ENCODE measurements at regions not wholly inside any gene's neighbourhood (a gene's known extent, or its start where the extent isn't known, plus 50 kb on each side); places are given as distances from the start of the nearest gene placed in this dataset.
"Not testable (repeated sequence)": the region's sequence is repeated elsewhere in the genome, so short reads cannot be mapped to it uniquely, and the experiment has no call there.

GRCh38 chr16:27600381-27600780, 50.4 kb downstream of the KATNIP start:
- peak; percentile 27 for DNase-seq (ENCODE audit: low read depth)

DNA sequence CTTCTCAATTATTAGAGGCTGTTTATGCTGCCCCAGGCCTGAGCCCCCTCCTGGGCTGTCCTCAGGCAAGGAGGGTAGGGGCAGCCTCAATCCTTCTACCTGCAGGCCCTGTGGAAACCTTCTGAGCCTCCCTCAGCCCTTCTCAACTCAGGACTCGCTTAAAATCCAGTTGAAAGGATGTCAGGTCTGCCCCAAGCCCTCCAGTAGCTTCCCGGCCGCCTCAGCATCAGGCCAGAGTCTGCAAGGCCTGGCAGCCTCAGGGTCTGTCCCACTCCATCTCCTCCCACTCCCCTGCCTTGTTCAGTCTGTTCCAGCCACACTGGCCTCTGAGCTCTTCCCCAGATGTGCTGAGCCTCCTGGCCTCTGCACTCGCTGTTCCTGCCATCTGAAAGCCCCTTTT, 52.2 kb downstream of the KATNIP start:
- no peak for DNase-seq (ENCODE audit: low read depth)

GRCh38 chr16:27605500-27606106, 55.7 kb downstream of the KATNIP start:
- DNase-seq (ENCODE audit: low read depth): peak; percentile 58

DNA sequence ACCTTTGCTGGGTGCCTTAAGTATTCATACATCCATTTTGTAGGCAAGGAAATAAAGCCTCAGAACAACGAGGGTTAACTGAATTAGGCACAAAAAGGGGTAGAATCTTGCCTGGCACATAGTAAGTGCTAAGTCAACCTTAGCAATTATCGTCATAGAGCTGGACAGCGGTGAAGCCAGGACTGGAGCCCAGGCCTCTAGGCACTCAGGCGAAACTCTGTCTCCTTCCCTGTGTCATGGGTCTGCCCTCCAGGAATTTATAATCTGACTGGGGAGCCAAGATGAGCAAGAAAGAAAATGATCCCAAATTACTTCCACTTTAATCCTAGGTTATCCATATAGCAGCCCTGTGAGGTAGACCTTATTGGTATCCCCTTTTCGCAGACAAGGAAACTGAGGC, 61.4 kb downstream of the KATNIP start:
- no peak for DNase-seq (ENCODE audit: low read depth)

DNA sequence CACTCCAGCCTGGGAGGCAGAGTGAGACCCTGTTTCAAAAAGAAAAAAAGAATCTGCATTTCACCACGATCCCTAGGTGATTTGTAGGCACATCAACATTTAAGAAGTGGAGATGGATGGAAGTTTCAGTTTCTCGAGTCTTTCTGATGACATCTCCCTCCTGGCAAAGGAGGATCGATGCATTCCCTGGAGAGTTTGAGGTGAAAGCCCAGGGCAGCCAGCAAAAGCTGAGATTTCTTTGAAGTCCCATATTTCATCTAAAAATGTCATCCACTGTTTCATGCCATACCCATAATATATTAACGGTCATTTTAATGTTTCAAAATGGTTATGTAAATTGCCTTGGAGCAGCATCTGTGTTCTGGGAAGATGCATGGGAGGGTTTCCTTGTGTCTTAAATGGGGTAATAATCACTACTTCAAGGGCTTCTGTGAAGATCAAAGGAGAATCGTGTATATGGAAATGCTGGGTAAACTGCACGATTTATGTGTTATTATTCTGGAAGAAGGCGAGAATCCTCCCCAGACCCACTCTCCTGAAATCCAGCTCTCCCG, 63.4 kb downstream of the KATNIP start:
- DNase-seq (ENCODE audit: low read depth): no peak

DNA sequence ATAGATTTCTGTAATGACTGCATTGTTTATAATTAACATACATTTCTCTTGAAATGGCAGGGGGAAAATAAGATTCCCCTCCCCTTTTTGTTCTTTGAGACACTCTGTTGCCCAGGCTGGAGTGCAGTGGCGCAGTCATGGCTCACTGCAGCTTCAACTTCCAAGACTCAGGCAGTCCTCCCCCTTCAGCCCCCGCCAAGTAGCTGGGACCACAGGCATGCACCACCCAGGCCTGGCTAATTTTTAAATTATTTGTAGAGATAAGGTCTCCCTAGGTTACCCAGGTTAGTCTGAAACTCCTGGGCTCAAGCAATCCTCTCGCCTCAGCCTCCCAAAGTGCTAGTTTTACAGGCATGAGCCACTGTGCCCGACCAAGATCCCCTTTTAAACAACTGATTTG, 67.7 kb downstream of the KATNIP start:
- peak; percentile 39 for DNase-seq (ENCODE audit: low read depth)

- no peak for DNase-seq (ENCODE audit: low read depth)
Measured at GRCh38 chr16:27618165-27618564, 68.2 kb downstream of the KATNIP start.

GRCh38 chr16:27618606-27619327, 68.8 kb downstream of the KATNIP start:
- DNase-seq (ENCODE audit: low read depth): peak; percentile 45

DNA sequence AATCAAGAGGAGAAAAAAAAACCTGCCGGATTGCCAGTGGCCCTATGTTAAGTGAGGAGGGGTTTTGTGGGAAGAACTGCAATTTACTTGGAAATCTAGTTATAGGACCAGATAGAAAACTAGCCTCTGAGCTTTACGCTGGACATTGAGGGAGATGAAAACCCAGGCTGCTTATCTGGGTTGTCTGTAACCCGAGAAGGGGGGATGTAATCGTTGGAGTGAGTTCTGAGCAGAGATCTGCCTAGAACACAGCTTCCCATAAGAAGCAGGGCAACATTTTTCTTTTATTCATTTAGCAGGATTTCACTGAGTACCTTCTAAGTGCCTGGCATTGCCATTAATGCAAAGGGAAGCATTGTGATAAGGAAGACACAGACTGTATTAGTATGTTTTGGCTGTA, 70.6 kb downstream of the KATNIP start:
- no peak for DNase-seq (ENCODE audit: low read depth)

DNA sequence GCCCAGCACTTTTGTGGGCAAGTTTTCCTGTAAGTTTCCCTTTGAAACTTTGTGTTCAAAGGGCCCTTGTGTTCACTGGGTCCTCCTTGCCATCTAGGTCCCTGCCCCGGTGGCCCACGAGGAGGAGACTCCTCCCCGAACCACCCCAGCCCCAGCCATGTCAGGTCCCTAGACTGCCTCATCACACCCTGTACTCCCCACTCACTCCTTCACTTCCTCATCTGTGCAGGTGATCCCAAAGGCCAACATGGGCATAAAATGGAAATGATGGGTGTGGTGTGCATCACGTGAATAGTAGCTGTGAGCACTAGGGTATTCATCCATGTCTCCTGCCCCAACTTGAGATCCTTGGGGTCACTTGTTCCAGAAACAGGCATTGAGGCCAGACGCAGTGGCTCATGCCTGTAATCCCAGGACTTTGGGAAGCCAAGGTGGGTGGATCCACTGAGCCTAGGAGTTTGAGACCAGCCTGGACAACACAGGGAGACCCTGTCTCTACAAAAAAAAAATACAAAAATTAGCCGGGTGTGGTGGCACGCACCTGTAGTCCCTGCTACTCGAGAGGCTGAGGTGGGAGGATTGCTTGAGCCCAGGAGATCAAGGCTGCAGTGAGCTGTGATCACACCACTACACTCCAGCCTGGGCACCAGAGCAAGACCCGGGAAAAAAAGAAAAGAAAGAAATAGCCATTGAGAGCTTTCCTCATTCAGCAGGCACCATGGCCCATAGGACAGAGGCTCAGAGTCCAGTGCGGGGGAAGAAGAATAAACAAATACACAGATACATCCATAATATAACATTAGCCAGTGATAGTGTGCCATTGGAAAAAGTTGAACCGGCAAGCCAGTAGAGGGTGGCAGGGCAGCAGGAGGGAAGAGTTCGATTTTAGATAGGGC, 74.5 kb downstream of the KATNIP start:
- no peak for DNase-seq (ENCODE audit: low read depth)

DNA sequence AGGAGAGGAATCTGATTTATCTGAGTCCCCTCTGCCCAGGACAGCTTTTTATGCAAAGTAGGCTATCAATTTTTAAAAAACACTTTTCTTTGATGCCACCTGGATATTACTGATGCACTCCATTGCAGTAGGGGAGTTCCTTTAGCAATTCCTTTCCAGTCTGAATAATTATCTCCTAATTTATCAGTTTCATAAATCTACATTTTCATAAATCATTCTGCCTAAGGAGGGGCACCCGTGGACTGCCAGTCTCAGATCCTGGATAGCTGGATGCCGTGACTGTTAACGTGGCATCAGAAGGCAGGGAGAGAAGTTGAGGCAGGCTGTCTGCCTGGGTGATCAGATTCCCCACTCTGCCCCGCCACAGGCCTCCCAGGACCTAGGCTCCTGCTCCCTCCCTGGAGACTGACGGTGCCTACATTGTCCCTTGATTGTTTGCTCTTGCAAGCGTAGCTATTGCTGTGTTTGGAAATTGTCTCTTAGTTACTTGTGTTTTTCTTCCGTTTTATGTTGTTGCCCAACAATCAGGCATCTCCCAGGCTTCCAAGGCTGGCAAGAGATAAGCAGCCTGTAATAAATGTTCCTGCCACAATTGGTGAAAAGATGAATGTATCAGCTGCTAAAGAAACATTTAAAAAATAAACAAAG, 75.2 kb downstream of the KATNIP start:
- DNase-seq (ENCODE audit: low read depth): peak; percentile 93

- DNase-seq (ENCODE audit: low read depth): no peak
Measured at GRCh38 chr16:27627136-27627535, 77.2 kb downstream of the KATNIP start.

- no peak for DNase-seq (ENCODE audit: low read depth)
Measured at GRCh38 chr16:27628241-27628942, 78.4 kb downstream of the KATNIP start.

DNA sequence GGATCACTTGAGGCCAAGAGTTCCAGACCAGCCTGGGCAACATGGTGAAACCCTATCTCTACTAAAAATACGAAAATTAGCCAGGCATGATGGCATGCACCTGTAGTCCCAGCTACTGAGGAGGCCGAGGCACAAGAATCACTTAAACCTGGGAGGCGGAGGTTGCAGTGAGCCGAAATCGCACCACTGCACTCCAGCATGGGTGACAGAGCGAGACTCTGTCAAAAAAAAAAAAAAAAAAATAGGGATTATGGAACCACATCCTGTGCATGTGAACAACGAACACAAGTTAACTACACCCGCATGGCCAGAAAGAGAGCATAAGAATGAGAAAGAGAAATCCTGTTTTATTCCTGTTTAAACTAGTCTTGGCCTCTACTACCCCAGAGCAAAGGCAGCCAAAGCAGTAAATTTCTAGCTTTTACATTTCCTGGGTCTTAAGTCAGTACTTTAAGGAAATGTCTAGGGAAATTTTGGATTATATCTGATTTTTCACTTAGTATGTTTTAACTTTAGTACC, 79.1 kb downstream of the KATNIP start:
- DNase-seq (ENCODE audit: low read depth): not testable (repeated sequence)

- DNase-seq (ENCODE audit: low read depth): no peak
Measured at GRCh38 chr16:27632216-27632615, 82.3 kb downstream of the KATNIP start.

DNA sequence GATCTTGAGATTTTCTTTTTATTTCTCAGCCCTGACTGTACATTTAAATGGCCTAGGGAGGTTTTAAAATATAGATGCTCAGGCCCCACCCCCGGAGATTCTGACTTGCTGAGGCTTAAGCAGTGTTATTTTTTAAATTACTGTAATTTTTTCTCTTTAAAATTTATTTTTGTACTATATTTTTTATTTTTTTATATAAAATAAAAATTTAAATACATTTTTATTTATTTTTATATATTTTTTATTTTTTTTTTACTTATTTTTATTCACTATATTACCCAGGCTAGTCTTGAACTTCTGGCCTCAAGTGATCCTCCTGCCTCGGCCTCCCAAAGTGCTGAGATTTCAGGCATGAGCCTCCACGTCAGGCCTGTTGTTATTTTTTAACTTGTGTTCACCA, 83.3 kb downstream of the KATNIP start:
- DNase-seq (ENCODE audit: low read depth): no peak

DNA sequence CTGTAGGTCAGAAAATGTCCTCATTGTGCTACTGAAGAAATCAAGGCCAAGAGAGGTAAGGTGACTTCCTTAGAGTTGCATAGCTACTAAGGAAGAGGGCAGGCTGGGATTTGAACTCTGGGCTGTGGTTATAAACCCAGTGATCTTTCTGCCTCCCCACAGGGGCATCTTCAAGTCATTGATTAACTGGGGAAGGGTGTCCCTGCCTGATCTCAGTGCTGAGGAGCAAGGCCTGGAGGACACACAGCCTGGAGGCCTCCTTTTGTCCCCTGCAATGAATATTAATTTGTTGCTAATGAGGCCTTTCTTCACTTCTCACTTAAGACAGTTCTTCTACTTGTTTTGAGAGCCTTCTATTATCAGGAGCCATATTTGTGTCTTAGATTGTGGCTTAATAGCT, 83.8 kb downstream of the KATNIP start:
- no peak for DNase-seq (ENCODE audit: low read depth)

DNA sequence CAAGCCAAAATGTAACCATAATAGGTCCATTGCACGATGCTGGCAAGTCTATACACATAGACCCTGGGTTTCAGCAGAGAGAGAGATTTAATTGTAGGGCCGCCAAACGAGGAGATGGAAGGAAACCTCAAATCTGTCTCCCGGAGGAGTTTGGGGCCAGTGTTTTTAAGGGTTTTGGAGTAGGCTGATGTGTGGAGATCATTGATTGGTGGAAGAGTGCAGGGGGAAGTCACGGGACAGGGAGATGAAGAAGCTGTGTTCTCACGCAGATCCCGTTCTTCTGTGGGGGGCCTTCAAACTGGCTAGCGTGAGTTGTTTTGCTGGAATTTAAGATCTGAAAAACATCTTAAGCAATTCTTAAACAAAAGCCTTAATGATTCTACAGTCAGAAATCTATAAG, 84.8 kb downstream of the KATNIP start:
- no peak for DNase-seq (ENCODE audit: low read depth)

DNA sequence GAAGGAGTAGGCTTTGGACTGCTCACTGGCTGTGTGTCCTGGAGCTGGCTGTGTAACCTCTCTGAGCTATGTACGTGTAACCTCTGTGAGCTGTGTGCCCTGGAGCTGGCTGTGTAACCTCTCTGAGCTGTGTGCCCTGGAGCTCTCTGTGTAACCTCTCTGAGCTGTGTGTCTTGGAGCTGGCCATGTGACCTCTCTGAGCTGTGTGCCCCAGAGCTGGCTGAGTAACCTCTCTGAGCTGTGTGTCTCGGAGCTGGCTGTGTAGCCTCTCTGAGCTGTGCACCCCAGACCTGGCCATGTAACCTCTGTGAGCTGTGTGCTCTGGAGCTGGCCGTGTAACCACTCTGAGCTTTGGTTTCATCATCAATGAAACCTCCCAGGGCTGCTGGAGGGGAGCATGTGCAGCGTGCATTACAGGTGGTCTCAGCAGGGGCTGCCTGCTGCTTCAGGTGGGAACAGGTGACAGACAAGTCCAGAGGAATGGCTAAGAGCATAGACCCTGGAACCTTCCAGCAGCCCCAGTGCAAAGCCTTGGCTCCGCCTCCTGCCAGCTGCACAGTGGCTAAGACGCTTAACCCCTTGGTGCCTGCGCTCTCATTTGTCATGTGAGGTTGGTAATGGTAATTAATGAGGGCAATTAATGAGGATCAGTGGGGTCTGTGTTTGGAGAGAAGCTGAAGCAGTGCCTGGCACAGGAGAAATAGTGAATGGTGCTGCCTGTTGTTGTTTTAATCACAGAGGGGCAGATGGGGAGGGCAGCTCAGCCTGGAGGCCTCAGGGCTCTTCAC, 86.7 kb downstream of the KATNIP start:
- no peak for DNase-seq (ENCODE audit: low read depth)

DNA sequence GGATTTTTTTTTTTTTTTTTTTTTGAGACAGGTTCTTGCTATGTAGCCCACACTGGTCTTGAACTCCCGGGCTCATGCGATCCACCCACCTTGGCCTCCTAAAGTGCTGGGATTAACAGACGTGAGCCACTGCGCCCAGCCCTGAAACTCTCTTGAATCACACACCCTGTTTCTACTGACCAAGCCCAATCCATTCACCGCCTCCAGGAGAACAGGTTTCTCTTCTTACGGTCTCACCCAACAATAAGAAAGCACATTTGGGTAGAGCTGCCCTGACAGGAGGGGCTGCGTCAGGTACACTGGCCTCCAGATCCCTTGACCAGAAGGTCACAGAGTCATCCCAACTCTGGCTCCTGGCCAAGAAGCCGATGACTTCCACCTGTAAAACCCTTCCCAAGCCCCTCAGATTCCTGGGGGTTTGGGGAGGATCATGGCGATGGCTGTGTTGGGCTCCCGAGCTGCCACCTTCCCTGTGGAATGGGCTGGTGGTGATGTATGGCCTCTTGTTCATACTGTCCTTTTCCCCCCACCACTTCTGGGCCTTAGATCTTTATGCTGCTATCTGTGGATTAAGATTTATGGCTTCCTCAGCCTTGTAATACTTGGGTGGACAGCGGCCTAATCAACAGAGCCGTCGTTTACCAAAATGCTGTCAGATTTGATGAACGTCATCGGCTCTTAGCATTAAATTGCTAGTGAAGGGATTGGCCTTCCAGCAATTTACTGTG, 89.1 kb downstream of the KATNIP start:
- DNase-seq (ENCODE audit: low read depth): no peak
